Smooth muscle cell (in vitro differentiated cells): ENCODE measurements at regions not wholly inside any gene's neighbourhood (a gene's known extent, or its start where the extent isn't known, plus 50 kb on each side); places are given as distances from the start of the nearest gene placed in this dataset.

Experiments
- DNase-seq: peaks from one replicate; lab custom pipeline; 2025; ENCODE audit not compliant: unreplicated experiment; lab: John Stamatoyannopoulos, UW
- H2AFZ ChIP-seq: fragments of 200-600 bp; sonication (generic); 2 replicates; pipeline ENCODE4 v1.6.0; 2016; ENCODE audit warnings: antibody characterized with exemption, low read depth, mild to moderate bottlenecking
- H3F3A ChIP-seq: fragments of 200-600 bp; sonication (generic); 2 replicates; pipeline ENCODE4 v1.6.0; 2017; ENCODE audit warnings: antibody characterized with exemption, low read depth
- H3K27ac ChIP-seq: fragments of 200-600 bp; sonication (generic); 2 replicates; pipeline ENCODE4 v1.5.1; 2016; ENCODE audit warnings: low read depth, mild to moderate bottlenecking
- H3K27me3 ChIP-seq: fragments of 200-600 bp; sonication (generic); 2 replicates; pipeline ENCODE4 v1.6.1; 2016; ENCODE audit warnings: low read depth, mild to moderate bottlenecking
- H3K36me3 ChIP-seq: fragments of 200-600 bp; sonication (generic); 2 replicates; pipeline ENCODE4 v1.5.1; 2016; ENCODE audit warnings: low read depth
- H3K4me1 ChIP-seq: fragments of 200-600 bp; sonication (generic); 2 replicates; pipeline ENCODE4 v1.5.1; 2016; ENCODE audit warnings: low read depth
- H3K4me2 ChIP-seq: fragments of 200-600 bp; sonication (generic); 2 replicates; pipeline ENCODE4 v1.6.0; 2016; ENCODE audit warnings: mild to moderate bottlenecking
- H3K4me3 ChIP-seq: fragments of 200-600 bp; sonication (generic); 2 replicates; pipeline ENCODE4 v1.5.1; 2016; ENCODE audit warnings: mild to moderate bottlenecking
- H3K79me2 ChIP-seq: fragments of 200-600 bp; sonication (generic); 2 replicates; pipeline ENCODE4 v1.6.0; 2016; ENCODE audit warnings: low read depth, mild to moderate bottlenecking
- H3K9ac ChIP-seq: fragments of 200-600 bp; sonication (generic); 2 replicates; pipeline ENCODE4 v1.6.0; 2016; ENCODE audit warnings: low read depth
- H3K9me3 ChIP-seq: fragments of 200-600 bp; sonication (generic); replicated peaks from 2 replicates; pipeline ENCODE4 v1.5.1; 2016; ENCODE audit warnings: low read depth
- H4K20me1 ChIP-seq: fragments of 200-600 bp; sonication (generic); 2 replicates; pipeline ENCODE4 v1.6.0; 2016; ENCODE audit warnings: low read depth
- CTCF ChIP-seq: fragments of 200-600 bp; sonication (generic); IDR thresholded peaks from 2 replicates; pipeline ENCODE4 v1.5.1; 2017; ENCODE audit warnings: borderline replicate concordance, mild to moderate bottlenecking, antibody characterized with exemption; ENCODE audit not compliant: insufficient read depth, poor library complexity, severe bottlenecking
- WGBS: methylation state at CpG from one replicate; pipeline ENCODE4 v1.1.7; 2016; ENCODE audit warnings: low lambda C conversion rate; 5-methylcytosine and 5-hydroxymethylcytosine counted together

- Histone ChIP-seq H3K27me3 (no peaks in the 10 kb centered on the region), H3K9me3 (no peaks in the 10 kb centered on the region), H3K4me2 (peak overlapping the region; percentile 43), H3K9ac (no peak overlapping the region), H3K36me3 (no peaks in the 10 kb centered on the region), H3F3A (no peaks in the 10 kb centered on the region), H3K79me2 (no peaks in the 10 kb centered on the region), H3K27ac (no peak overlapping the region), H3K4me1 (peaks cover 11% of the 10 kb centered on the region), H3K4me3 (no peak overlapping the region), H2AFZ (no peak overlapping the region), H4K20me1 (no peaks in the 10 kb centered on the region)
- no peak for TF ChIP-seq CTCF
- WGBS, result 36% methylated on average over 17 of the region's 17 CpGs
- no peak for DNase-seq
Measured at GRCh38 chr14:98906123-98906995, 365.6 kb downstream of the BCL11B start.

- H4K20me1 ChIP-seq, result no peaks in the 10 kb centered on the region
- no peak overlapping the region for H3K4me3 ChIP-seq
- TF ChIP-seq CTCF, result no peak
- no peak overlapping the region for H3K9ac ChIP-seq
- H3K4me1 ChIP-seq, result peaks cover 11% of the 10 kb centered on the region
- no peaks in the 10 kb centered on the region for H3K27me3 ChIP-seq
- no peak overlapping the region for H3K27ac ChIP-seq
- no peak overlapping the region for H2AFZ ChIP-seq
- 83% methylated on average over 5 of the region's 5 CpGs for WGBS
- DNase-seq, result no peak
- no peaks in the 10 kb centered on the region for H3K36me3 ChIP-seq
- H3F3A ChIP-seq, result no peaks in the 10 kb centered on the region
- no peaks in the 10 kb centered on the region for H3K79me2 ChIP-seq
- H3K9me3 ChIP-seq, result no peaks in the 10 kb centered on the region
- no peak overlapping the region for H3K4me2 ChIP-seq
Measured at GRCh38 chr14:98907271-98907670, 364.7 kb downstream of the BCL11B start.

- Histone ChIP-seq H3F3A (no peaks in the 10 kb centered on the region), H3K4me1 (peaks cover 11% of the 10 kb centered on the region), H3K9ac (no peak overlapping the region), H2AFZ (no peak overlapping the region), H3K4me3 (no peak overlapping the region), H3K36me3 (no peaks in the 10 kb centered on the region), H3K4me2 (no peak overlapping the region), H3K9me3 (no peaks in the 10 kb centered on the region), H3K27ac (no peak overlapping the region), H3K79me2 (no peaks in the 10 kb centered on the region), H3K27me3 (no peaks in the 10 kb centered on the region), H4K20me1 (no peaks in the 10 kb centered on the region)
- 100% methylated on average over 1 of the region's 7 CpGs for WGBS
- no peak for TF ChIP-seq CTCF
- no peak for DNase-seq
Measured at GRCh38 chr14:98908050-98908449, 363.9 kb downstream of the BCL11B start.
